Activated B cell treated with CpG ODN at 0.5 μM for 24 hours (primary cell): ENCODE measurements at regions not wholly inside any gene's neighbourhood (a gene's known extent, or its start where the extent isn't known, plus 50 kb on each side); places are given as distances from the start of the nearest gene placed in this dataset.

Experiments
- ATAC-seq: fragments of 200-7000 bp; cut with Tn5 transposase; one replicate; pipeline ENCODE4 v1.10.0; 2021; ENCODE audit warnings: low read depth, mild to moderate bottlenecking, moderate library complexity
- CTCF ChIA-PET: fragments of 350-600 bp; sonication (Branson Sonifier 250); formaldehyde crosslinking; loops from one replicate; lab custom pipeline; 2021; ENCODE audit warnings: antibody characterized with exemption; lab: Charles Lee
- POLR2A ChIA-PET: fragments of 350-600 bp; sonication (Branson Sonifier 250); formaldehyde crosslinking; loops from one replicate; lab custom pipeline; 2021; ENCODE audit warnings: antibody characterized with exemption; lab: Charles Lee
- DNase-seq: peaks from one replicate; pipeline ENCODE4 v3.0.0; 2022
- H3K27ac Mint-ChIP-seq: one replicate; pipeline ENCODE4 v1.8.0; 2020; ENCODE audit warnings: mixed read lengths
- H3K27me3 Mint-ChIP-seq: one replicate; pipeline ENCODE4 v1.8.0; 2021; ENCODE audit warnings: mixed read lengths
- H3K36me3 Mint-ChIP-seq: one replicate; pipeline ENCODE4 v1.8.0; 2021; ENCODE audit warnings: low read depth, mixed read lengths
- H3K4me1 Mint-ChIP-seq: one replicate; pipeline ENCODE4 v1.8.0; 2021; ENCODE audit warnings: mixed read lengths
- H3K4me3 Mint-ChIP-seq: one replicate; pipeline ENCODE4 v1.8.0; 2020; ENCODE audit warnings: mild to moderate bottlenecking, mixed read lengths
- H3K9me3 Mint-ChIP-seq: one replicate; pipeline ENCODE4 v1.8.0; 2020; ENCODE audit warnings: mixed read lengths
- intact Hi-C: fragments of 100-400 bp; cut with micrococcal nuclease; formaldehyde crosslinking; loops from one replicate; pipeline ENCODE4 v1.15.1; 2024
- TF ChIP-seq, protein P1 (sequence below): fragments of 200-600 bp; IDR thresholded peaks from one replicate; pipeline ENCODE4 v1.8.0; 2022; ENCODE audit warnings: antibody characterized with exemption, mild to moderate bottlenecking

- ChIA-PET CTCF (no interaction called here), POLR2A (no interaction called here)
- ATAC-seq (no peak), DNase-seq (no peak)
- Mint-ChIP-seq H3K27me3 (no peaks in the 10 kb centered on the region), H3K9me3 (peaks cover 9% of the 10 kb centered on the region), H3K27ac (no peak overlapping the region), H3K36me3 (no peaks in the 10 kb centered on the region), H3K4me3 (no peak overlapping the region), H3K4me1 (no peaks in the 10 kb centered on the region)
- intact Hi-C loops, result no loop called here
- TF ChIP-seq, protein P1, sequence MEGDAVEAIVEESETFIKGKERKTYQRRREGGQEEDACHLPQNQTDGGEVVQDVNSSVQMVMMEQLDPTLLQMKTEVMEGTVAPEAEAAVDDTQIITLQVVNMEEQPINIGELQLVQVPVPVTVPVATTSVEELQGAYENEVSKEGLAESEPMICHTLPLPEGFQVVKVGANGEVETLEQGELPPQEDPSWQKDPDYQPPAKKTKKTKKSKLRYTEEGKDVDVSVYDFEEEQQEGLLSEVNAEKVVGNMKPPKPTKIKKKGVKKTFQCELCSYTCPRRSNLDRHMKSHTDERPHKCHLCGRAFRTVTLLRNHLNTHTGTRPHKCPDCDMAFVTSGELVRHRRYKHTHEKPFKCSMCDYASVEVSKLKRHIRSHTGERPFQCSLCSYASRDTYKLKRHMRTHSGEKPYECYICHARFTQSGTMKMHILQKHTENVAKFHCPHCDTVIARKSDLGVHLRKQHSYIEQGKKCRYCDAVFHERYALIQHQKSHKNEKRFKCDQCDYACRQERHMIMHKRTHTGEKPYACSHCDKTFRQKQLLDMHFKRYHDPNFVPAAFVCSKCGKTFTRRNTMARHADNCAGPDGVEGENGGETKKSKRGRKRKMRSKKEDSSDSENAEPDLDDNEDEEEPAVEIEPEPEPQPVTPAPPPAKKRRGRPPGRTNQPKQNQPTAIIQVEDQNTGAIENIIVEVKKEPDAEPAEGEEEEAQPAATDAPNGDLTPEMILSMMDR, result no peak
Measured at GRCh38 chr4:19329631-19330030, 922.1 kb upstream of the SLIT2 start.

DNA sequence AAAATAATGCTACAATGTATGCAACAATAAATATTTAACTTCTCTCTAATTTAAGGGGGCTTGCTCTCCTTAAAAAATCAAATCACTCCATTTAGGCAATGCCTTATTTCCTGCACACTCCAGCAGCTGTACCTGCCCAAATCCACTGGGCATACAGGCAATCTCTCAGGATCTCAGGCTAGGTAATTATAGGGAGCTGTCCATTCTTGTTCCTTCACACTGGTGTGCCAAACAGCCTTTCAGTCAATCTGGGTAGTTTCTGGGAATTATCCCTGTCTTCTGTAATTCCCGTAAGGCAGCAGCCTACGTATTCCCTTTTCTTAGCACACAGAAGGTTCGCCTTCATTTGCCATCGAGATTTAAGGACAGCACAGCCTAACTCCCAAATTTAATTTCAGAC lies 922.6 kb upstream of the SLIT2 start:
- Mint-ChIP-seq H3K4me3 (no peak overlapping the region), H3K9me3 (peaks cover 6% of the 10 kb centered on the region), H3K27me3 (no peaks in the 10 kb centered on the region), H3K27ac (no peak overlapping the region), H3K36me3 (no peaks in the 10 kb centered on the region), H3K4me1 (no peaks in the 10 kb centered on the region)
- ChIA-PET CTCF (no interaction called here), POLR2A (no interaction called here)
- ATAC-seq (no peak), DNase-seq (no peak)
- intact Hi-C loops, result no loop called here
- TF ChIP-seq, protein P1, result no peak

GRCh38 chr4:19327364-19327763 lies 924.3 kb upstream of the SLIT2 start:
- TF ChIP-seq, protein P1, result no peak
- ChIA-PET POLR2A (no interaction called here), CTCF (no interaction called here)
- H3K27ac Mint-ChIP-seq, result no peak overlapping the region
- H3K27me3 Mint-ChIP-seq, result no peaks in the 10 kb centered on the region
- no peak overlapping the region for H3K4me3 Mint-ChIP-seq
- intact Hi-C loops, result no loop called here
- ATAC-seq, result no peak
- no peaks in the 10 kb centered on the region for H3K4me1 Mint-ChIP-seq
- peaks cover 7% of the 10 kb centered on the region for H3K9me3 Mint-ChIP-seq
- no peak for DNase-seq
- no peaks in the 10 kb centered on the region for H3K36me3 Mint-ChIP-seq

- ChIA-PET POLR2A (no interaction called here), CTCF (no interaction called here)
- TF ChIP-seq, protein P1, result no peak
- intact Hi-C loops, result no loop called here
- H3K27me3 Mint-ChIP-seq, result no peaks in the 10 kb centered on the region
- no peak for DNase-seq
- ATAC-seq, result no peak
- H3K4me1 Mint-ChIP-seq, result no peaks in the 10 kb centered on the region
- H3K9me3 Mint-ChIP-seq, result peaks cover 5% of the 10 kb centered on the region
- no peak overlapping the region for H3K27ac Mint-ChIP-seq
- no peaks in the 10 kb centered on the region for H3K36me3 Mint-ChIP-seq
- H3K4me3 Mint-ChIP-seq, result no peak overlapping the region
Measured at GRCh38 chr4:19324184-19324583, 927.5 kb upstream of the SLIT2 start.

DNA sequence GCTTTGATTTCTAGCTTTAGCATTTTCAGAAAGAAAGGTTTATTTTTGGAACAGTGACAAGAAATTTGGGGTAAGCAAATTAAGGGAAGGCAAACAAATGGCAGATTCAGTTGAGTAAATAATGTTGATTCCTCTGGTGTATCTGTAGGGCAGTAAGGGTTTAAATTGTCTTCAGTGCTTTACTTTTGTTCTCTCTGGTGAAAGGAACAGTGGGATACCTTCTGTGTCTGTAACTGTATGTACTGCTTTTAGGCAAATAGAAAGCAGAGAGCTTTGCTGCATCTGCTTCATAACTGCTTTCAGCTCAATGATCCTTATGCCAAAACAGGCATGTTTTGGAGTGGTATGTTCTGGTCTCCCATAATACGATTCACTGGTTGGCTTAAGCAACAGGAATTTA lies 932.1 kb upstream of the SLIT2 start:
- H3K4me1 Mint-ChIP-seq, result no peaks in the 10 kb centered on the region
- ChIA-PET CTCF (no interaction called here), POLR2A (no interaction called here)
- no peaks in the 10 kb centered on the region for H3K36me3 Mint-ChIP-seq
- peaks cover 11% of the 10 kb centered on the region for H3K9me3 Mint-ChIP-seq
- H3K4me3 Mint-ChIP-seq, result no peak overlapping the region
- no peak overlapping the region for H3K27ac Mint-ChIP-seq
- no peaks in the 10 kb centered on the region for H3K27me3 Mint-ChIP-seq
- TF ChIP-seq, protein P1, result no peak
- ATAC-seq (no peak), DNase-seq (no peak)
- intact Hi-C loops, result no loop called here
